ENCODE measurements at regions not wholly inside any gene's neighbourhood (a gene's known extent, or its start where the extent isn't known, plus 50 kb on each side); places are given as distances from the start of the nearest gene placed in this dataset.
"Not testable (repeated sequence)": the region's sequence is repeated elsewhere in the genome, so short reads cannot be mapped to it uniquely, and the experiment has no call there.

GRCh38 chr22:49518436-49518970 is 309.2 kb downstream of the BRD1 start:
- DNase-seq (ENCODE audit: low read depth in 4 of 4, low spot score in 2 of 4) = no peak

GRCh38 chr22:49517667-49518185 is 309.9 kb downstream of the BRD1 start:
- no peak for DNase-seq (ENCODE audit: low read depth in 4 of 4, low spot score in 2 of 4)

- no peak for DNase-seq (ENCODE audit: low read depth in 4 of 4, low spot score in 2 of 4)
Observed at GRCh38 chr22:49517211-49517610, 310.5 kb downstream of the BRD1 start.

- no peak for DNase-seq (ENCODE audit: low read depth in 4 of 4, low spot score in 2 of 4)
Observed at GRCh38 chr22:49515475-49515874, 312.2 kb downstream of the BRD1 start.

GRCh38 chr22:49514641-49515040 is 313.0 kb downstream of the BRD1 start:
- DNase-seq (ENCODE audit: low read depth in 4 of 4, low spot score in 2 of 4) = peak in 1 of 4 donors; percentile 31

GRCh38 chr22:49514211-49514610 is 313.5 kb downstream of the BRD1 start:
- DNase-seq (ENCODE audit: low read depth in 4 of 4, low spot score in 2 of 4) = no peak

GRCh38 chr22:49513358-49513851 is 314.3 kb downstream of the BRD1 start:
- no peak for DNase-seq (ENCODE audit: low read depth in 4 of 4, low spot score in 2 of 4)

GRCh38 chr22:49512487-49513165 is 315.0 kb downstream of the BRD1 start:
- no peak for DNase-seq (ENCODE audit: low read depth in 4 of 4, low spot score in 2 of 4)

- DNase-seq (ENCODE audit: low read depth in 4 of 4, low spot score in 2 of 4) = not testable (repeated sequence)
Observed at GRCh38 chr22:49511393-49512189, 316.1 kb downstream of the BRD1 start.

- DNase-seq (ENCODE audit: low read depth in 4 of 4, low spot score in 2 of 4) = no peak
Observed at GRCh38 chr22:49510718-49511117, 317.0 kb downstream of the BRD1 start.

- DNase-seq (ENCODE audit: low read depth in 4 of 4, low spot score in 2 of 4) = no peak
Observed at GRCh38 chr22:49509016-49509415, 318.7 kb downstream of the BRD1 start.

GRCh38 chr22:49508561-49508960 is 319.1 kb downstream of the BRD1 start:
- no peak for DNase-seq (ENCODE audit: low read depth in 4 of 4, low spot score in 2 of 4)

- DNase-seq (ENCODE audit: low read depth in 4 of 4, low spot score in 2 of 4) = no peak
Observed at GRCh38 chr22:49507607-49508292, 319.9 kb downstream of the BRD1 start.

GRCh38 chr22:49506010-49506400 is 321.7 kb downstream of the BRD1 start:
- no peak for DNase-seq (ENCODE audit: low read depth in 4 of 4, low spot score in 2 of 4)

- DNase-seq (ENCODE audit: low read depth in 4 of 4, low spot score in 2 of 4) = no peak
Observed at GRCh38 chr22:49505337-49506009, 322.2 kb downstream of the BRD1 start.

- DNase-seq (ENCODE audit: low read depth in 4 of 4, low spot score in 2 of 4) = no peak
Observed at GRCh38 chr22:49503896-49504521, 323.7 kb downstream of the BRD1 start.

GRCh38 chr22:49503321-49503720 is 324.4 kb downstream of the BRD1 start:
- no peak for DNase-seq (ENCODE audit: low read depth in 4 of 4, low spot score in 2 of 4)

GRCh38 chr22:49502126-49502826 is 325.4 kb downstream of the BRD1 start:
- no peak for DNase-seq (ENCODE audit: low read depth in 4 of 4, low spot score in 2 of 4)

GRCh38 chr22:49500942-49501395 is 326.7 kb downstream of the BRD1 start:
- no peak for DNase-seq (ENCODE audit: low read depth in 4 of 4, low spot score in 2 of 4)

Measured in left renal cortex interstitium (tissue), 4 donors.